ENCODE measurements at regions not wholly inside any gene's neighbourhood (a gene's known extent, or its start where the extent isn't known, plus 50 kb on each side); places are given as distances from the start of the nearest gene placed in this dataset.

- ChIA-PET CTCF (interaction anchor here (1.0 kb wide), 1 partner anchor 19 kb away, joined by 3 read pairs; no protein-coding TSS in a partner anchor), POLR2A (no interaction called here)
- DNase-seq (ENCODE audit: extremely low spot score): no peak
- TF ChIP-seq CTCF (IDR thresholded peaks at IDR 0.05; ENCODE audit: control extremely low read depth, extremely low read depth, low read depth, missing control alignments): no peak
Observed at GRCh38 chr2:16950436-16950835, 284.8 kb upstream of the CYRIA start.

GRCh38 chr2:16948710-16949109 lies 283.1 kb upstream of the CYRIA start:
- no peak for TF ChIP-seq CTCF (IDR thresholded peaks at IDR 0.05; ENCODE audit: control extremely low read depth, extremely low read depth, low read depth, missing control alignments)
- POLR2A ChIA-PET: no interaction called here
- DNase-seq (ENCODE audit: extremely low spot score): no peak
- CTCF ChIA-PET: interaction anchor here (1.1 to 1.6 kb wide), 3 partner anchors 9 to 15 kb away, joined by 3 to 5 read pairs (median 3); no protein-coding TSS in a partner anchor

GRCh38 chr2:16948053-16948452 lies 282.4 kb upstream of the CYRIA start:
- CTCF ChIA-PET: interaction anchor here (1.1 to 1.6 kb wide), 3 partner anchors 8 to 15 kb away, joined by 3 to 5 read pairs (median 3); no protein-coding TSS in a partner anchor
- POLR2A ChIA-PET: no interaction called here

GRCh38 chr2:16943279-16943958 lies 277.8 kb upstream of the CYRIA start:
- no peak for TF ChIP-seq CTCF (IDR thresholded peaks at IDR 0.05; ENCODE audit: control extremely low read depth, extremely low read depth, low read depth, missing control alignments)
- no peak for DNase-seq (ENCODE audit: extremely low spot score)
- CTCF ChIA-PET: interaction anchor here (1.3 kb wide), 1 partner anchor 11 kb away, joined by 5 read pairs; no protein-coding TSS in a partner anchor
- POLR2A ChIA-PET: no interaction called here

More at GRCh38 chr2:16948053-16948452, 282.4 kb upstream of the CYRIA start:
- no peak for TF ChIP-seq CTCF (IDR thresholded peaks at IDR 0.05; ENCODE audit: control extremely low read depth, extremely low read depth, low read depth, missing control alignments)
- no peak for DNase-seq (ENCODE audit: extremely low spot score)

GRCh38 chr2:16940214-16940613 lies 274.6 kb upstream of the CYRIA start:
- TF ChIP-seq CTCF (IDR thresholded peaks at IDR 0.05; ENCODE audit: control extremely low read depth, extremely low read depth, low read depth, missing control alignments): no peak
- POLR2A ChIA-PET: no interaction called here
- CTCF ChIA-PET: interaction anchor here (0.7 to 1.1 kb wide), 4 partner anchors 8 to 29 kb away, joined by 3 read pairs; no protein-coding TSS in a partner anchor
- no peak for DNase-seq (ENCODE audit: extremely low spot score)

- POLR2A ChIA-PET: no interaction called here
- no peak for TF ChIP-seq CTCF (IDR thresholded peaks at IDR 0.05; ENCODE audit: control extremely low read depth, extremely low read depth, low read depth, missing control alignments)
- DNase-seq (ENCODE audit: extremely low spot score): no peak
- CTCF ChIA-PET: interaction anchor here (0.7 to 1.1 kb wide), 4 partner anchors 9 to 29 kb away, joined by 3 read pairs; no protein-coding TSS in a partner anchor
Observed at GRCh38 chr2:16939771-16940170, 274.1 kb upstream of the CYRIA start.

Measured in GM10248 (cell line).